H9 (cell line): ENCODE measurements at regions not wholly inside any gene's neighbourhood (a gene's known extent, or its start where the extent isn't known, plus 50 kb on each side); places are given as distances from the start of the nearest gene placed in this dataset.

ENCODE experiments used
- DNase-seq: peaks from one replicate; pipeline ENCODE4 v3.0.0-alpha.2; 2017
- H2AFZ ChIP-seq: one replicate; pipeline ENCODE4 v1.6.1; 2013; ENCODE audit warnings: mild to moderate bottlenecking, low read length, control low read depth, moderate library complexity
- H2AK5ac ChIP-seq: 2 replicates; pipeline ENCODE4 v1.6.1; 2013; ENCODE audit warnings: low read length, control low read depth, mixed read lengths; ENCODE audit not compliant: insufficient read length
- H2BK120ac ChIP-seq: one replicate; pipeline ENCODE4 v1.6.1; 2013; ENCODE audit warnings: low read depth, mild to moderate bottlenecking, low read length, control low read depth, inconsistent platforms; ENCODE audit not compliant: poor library complexity, severe bottlenecking
- H2BK12ac ChIP-seq: 2 replicates; pipeline ENCODE4 v1.6.1; 2013; ENCODE audit warnings: low read length, control low read depth, mixed read lengths, low read depth; ENCODE audit not compliant: insufficient read length
- H2BK15ac ChIP-seq: 2 replicates; pipeline ENCODE4 v1.6.1; 2013; ENCODE audit warnings: low read depth, low read length, control low read depth
- H2BK20ac ChIP-seq: one replicate; pipeline ENCODE4 v1.6.1; 2013; ENCODE audit warnings: low read depth, mild to moderate bottlenecking, low read length, control low read depth, inconsistent platforms; ENCODE audit not compliant: poor library complexity, severe bottlenecking
- H2BK5ac ChIP-seq: 2 replicates; pipeline ENCODE4 v1.6.1; 2013; ENCODE audit warnings: low read length, control low read depth, mixed read lengths; ENCODE audit not compliant: insufficient read length
- H3K14ac ChIP-seq: 2 replicates; pipeline ENCODE4 v1.6.1; 2013; ENCODE audit warnings: low read length, control low read depth; ENCODE audit not compliant: insufficient read depth
- H3K18ac ChIP-seq: 2 replicates; pipeline ENCODE4 v1.6.1; 2013; ENCODE audit warnings: low read depth, mild to moderate bottlenecking, mixed read lengths, low read length, control low read depth; ENCODE audit not compliant: insufficient read length
- H3K23ac ChIP-seq: 2 replicates; pipeline ENCODE4 v1.6.1; 2013; ENCODE audit warnings: low read length, control low read depth, mixed read lengths, low read depth; ENCODE audit not compliant: insufficient read length
- H3K23me2 ChIP-seq: 2 replicates; pipeline ENCODE4 v1.6.1; 2013; ENCODE audit warnings: low read depth, mild to moderate bottlenecking, mixed read lengths, low read length, control low read depth; ENCODE audit not compliant: insufficient read length, poor library complexity, severe bottlenecking
- H3K27ac ChIP-seq: 2 replicates; pipeline ENCODE4 v1.5.1; 2013; ENCODE audit warnings: low read length, control low read depth, mixed read lengths, low read depth; ENCODE audit not compliant: insufficient read length
- H3K27me3 ChIP-seq: 2 replicates; pipeline ENCODE4 v1.6.1; 2013; ENCODE audit warnings: low read length, control low read depth, inconsistent platforms; ENCODE audit not compliant: insufficient read depth
- H3K4ac ChIP-seq: 2 replicates; pipeline ENCODE4 v1.6.1; 2013; ENCODE audit warnings: low read depth, mild to moderate bottlenecking, control low read depth, inconsistent platforms, low read length, moderate library complexity
- H3K4me1 ChIP-seq: 2 replicates; pipeline ENCODE4 v1.6.1; 2013; ENCODE audit warnings: low read length, control low read depth, inconsistent platforms; ENCODE audit not compliant: insufficient read depth
- H3K4me2 ChIP-seq: 2 replicates; pipeline ENCODE4 v1.6.1; 2013; ENCODE audit warnings: low read length, control low read depth, mixed read lengths; ENCODE audit not compliant: insufficient read length, insufficient read depth
- H3K56ac ChIP-seq: 2 replicates; pipeline ENCODE4 v1.6.1; 2013; ENCODE audit warnings: low read depth, mild to moderate bottlenecking, mixed read lengths, low read length, control low read depth; ENCODE audit not compliant: insufficient read length
- H3K79me1 ChIP-seq: 2 replicates; pipeline ENCODE4 v1.6.1; 2013; ENCODE audit warnings: low read depth, mild to moderate bottlenecking, moderate library complexity, low read length, control low read depth, inconsistent platforms; ENCODE audit not compliant: insufficient read depth, poor library complexity, severe bottlenecking
- H3K79me2 ChIP-seq: 2 replicates; pipeline ENCODE4 v1.6.1; 2013; ENCODE audit warnings: low read length, control low read depth, inconsistent platforms; ENCODE audit not compliant: insufficient read depth
- H3K9ac ChIP-seq: 2 replicates; pipeline ENCODE4 v1.6.1; 2013; ENCODE audit warnings: low read length, control low read depth, mixed read lengths; ENCODE audit not compliant: insufficient read length; ENCODE audit errors: extremely low read depth
- H3K9me3 ChIP-seq: one replicate; pipeline ENCODE4 v1.6.1; 2013; ENCODE audit warnings: low read depth, low read length, inconsistent platforms; ENCODE audit not compliant: control insufficient read depth
- H3T11ph ChIP-seq: one replicate; pipeline ENCODE4 v1.6.1; 2013; ENCODE audit warnings: mild to moderate bottlenecking, low read length, control low read depth, inconsistent platforms
- H4K20me1 ChIP-seq: one replicate; pipeline ENCODE4 v1.6.1; 2013; ENCODE audit not compliant: control insufficient read depth, insufficient read length, insufficient read depth
- H4K5ac ChIP-seq: 2 replicates; pipeline ENCODE4 v1.6.1; 2013; ENCODE audit warnings: low read depth, mild to moderate bottlenecking, mixed read lengths, low read length, control low read depth; ENCODE audit not compliant: insufficient read length
- H4K8ac ChIP-seq: replicated peaks from 2 replicates; pipeline ENCODE4 v1.6.1; 2013; ENCODE audit warnings: low read length, control low read depth, mixed read lengths, low read depth; ENCODE audit not compliant: insufficient read length
- H4K91ac ChIP-seq: 2 replicates; pipeline ENCODE4 v1.6.1; 2013; ENCODE audit warnings: low read depth, mild to moderate bottlenecking, moderate library complexity, mixed read lengths, low read length, control low read depth; ENCODE audit not compliant: insufficient read length
- H3K27ac Mint-ChIP-seq, 3 experiments: 2 replicates in 2 of 3; 3 replicates in 1 of 3; pipeline ENCODE4 v1.8.0; 2020 to 2021; ENCODE audit warnings: mixed read lengths in 3 of 3, mild to moderate bottlenecking in 1 of 3, moderate library complexity in 1 of 3
- H3K27me3 Mint-ChIP-seq: 2 replicates; pipeline ENCODE4 v1.8.0; 2021; ENCODE audit warnings: low read depth, mild to moderate bottlenecking, moderate library complexity, mixed read lengths
- H3K36me3 Mint-ChIP-seq, 3 experiments: 2 replicates in 2 of 3; 3 replicates in 1 of 3; pipeline ENCODE4 v1.8.0; 2020 to 2021; ENCODE audit warnings: low read depth in 3 of 3, mixed read lengths in 3 of 3; ENCODE audit not compliant: insufficient read depth in 1 of 3
- H3K4me1 Mint-ChIP-seq, 2 experiments: 2 replicates each; pipeline ENCODE4 v1.8.0; 2020; ENCODE audit warnings: mixed read lengths in 2 of 2
- H3K4me3 Mint-ChIP-seq, 2 experiments: 2 replicates in 1 of 2; 3 replicates in 1 of 2; pipeline ENCODE4 v1.8.0; 2020 to 2021; ENCODE audit warnings: mild to moderate bottlenecking in 2 of 2, mixed read lengths in 2 of 2, moderate library complexity in 1 of 2
- H3K9me3 Mint-ChIP-seq, 2 experiments: 2 replicates in 1 of 2; 3 replicates in 1 of 2; pipeline ENCODE4 v1.8.0; 2020; ENCODE audit warnings: mild to moderate bottlenecking in 2 of 2, mixed read lengths in 2 of 2, moderate library complexity in 1 of 2
- WGBS: extraction: QIAGEN DNeasy Blood & Tissue Kit; methylation state at CpG from one replicate; pipeline ENCODE4 v1.1.7; 2013; ENCODE audit warnings: missing lambda C conversion rate, low lambda C conversion rate, mixed read lengths; ENCODE audit not compliant: insufficient read length; ENCODE audit errors: extremely low coverage; 5-methylcytosine and 5-hydroxymethylcytosine counted together
- TF ChIP-seq, protein P1 (sequence below): fragments of 200-600 bp; sonication (generic); conservative IDR thresholded peaks from 3 replicates; pipeline ENCODE4 v1.8.0; 2021; ENCODE audit warnings: antibody characterized with exemption, mild to moderate bottlenecking

DNA sequence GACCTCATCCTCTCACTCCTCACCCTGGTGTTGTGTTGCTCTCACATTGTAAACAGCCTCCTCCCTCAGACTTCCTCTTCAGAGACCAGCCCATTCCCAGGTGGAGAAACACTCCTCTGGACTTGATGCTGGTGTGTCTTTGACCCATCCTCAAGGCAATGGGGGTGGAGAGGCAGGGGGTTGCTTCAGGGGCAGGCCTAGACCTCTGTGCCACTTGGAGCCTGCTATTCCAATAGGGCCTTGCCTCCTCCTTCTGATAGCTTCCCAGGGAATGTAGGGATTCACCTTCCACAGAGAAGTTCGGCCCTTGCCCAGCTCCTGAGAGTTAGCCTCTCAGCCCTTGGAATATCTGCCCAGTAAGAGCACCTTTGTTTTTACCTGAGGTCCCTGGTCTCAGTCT is 606.6 kb upstream of the CADM1 start:
- no peaks in the 10 kb centered on the region for H3K9me3 ChIP-seq
- H4K20me1 ChIP-seq = no peaks in the 10 kb centered on the region
- no peak overlapping the region for H3K18ac ChIP-seq
- no peak overlapping the region for H3K14ac ChIP-seq
- H3K4me2 ChIP-seq = no peak overlapping the region
- Mint-ChIP-seq H3K9me3 (peaks cover 3% of the 10 kb centered on the region in 2 experiments; a peak in 3 of 5 replicates), H3K27me3 (peaks cover 91% of the 10 kb centered on the region), H3K36me3 (peaks cover 0 to 5% (median 2%) of the 10 kb centered on the region in 3 experiments; a peak in 3 of 7 replicates), H3K4me1 (peaks cover 14 to 18% of the 10 kb centered on the region in 2 experiments), H3K4me3 (no peak overlapping the region), H3K27ac (no peak overlapping the region)
- no peak overlapping the region for H2BK15ac ChIP-seq
- DNase-seq = peak; percentile 9
- no peak overlapping the region for H4K5ac ChIP-seq
- H3K9ac ChIP-seq = no peak overlapping the region
- peaks cover 49% of the 10 kb centered on the region; the same call in 1 of the 2 replicates for H3K27me3 ChIP-seq
- TF ChIP-seq, protein P1, sequence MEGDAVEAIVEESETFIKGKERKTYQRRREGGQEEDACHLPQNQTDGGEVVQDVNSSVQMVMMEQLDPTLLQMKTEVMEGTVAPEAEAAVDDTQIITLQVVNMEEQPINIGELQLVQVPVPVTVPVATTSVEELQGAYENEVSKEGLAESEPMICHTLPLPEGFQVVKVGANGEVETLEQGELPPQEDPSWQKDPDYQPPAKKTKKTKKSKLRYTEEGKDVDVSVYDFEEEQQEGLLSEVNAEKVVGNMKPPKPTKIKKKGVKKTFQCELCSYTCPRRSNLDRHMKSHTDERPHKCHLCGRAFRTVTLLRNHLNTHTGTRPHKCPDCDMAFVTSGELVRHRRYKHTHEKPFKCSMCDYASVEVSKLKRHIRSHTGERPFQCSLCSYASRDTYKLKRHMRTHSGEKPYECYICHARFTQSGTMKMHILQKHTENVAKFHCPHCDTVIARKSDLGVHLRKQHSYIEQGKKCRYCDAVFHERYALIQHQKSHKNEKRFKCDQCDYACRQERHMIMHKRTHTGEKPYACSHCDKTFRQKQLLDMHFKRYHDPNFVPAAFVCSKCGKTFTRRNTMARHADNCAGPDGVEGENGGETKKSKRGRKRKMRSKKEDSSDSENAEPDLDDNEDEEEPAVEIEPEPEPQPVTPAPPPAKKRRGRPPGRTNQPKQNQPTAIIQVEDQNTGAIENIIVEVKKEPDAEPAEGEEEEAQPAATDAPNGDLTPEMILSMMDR = no peak
- H2BK20ac ChIP-seq = no peak overlapping the region
- no peaks in the 10 kb centered on the region for H3K79me2 ChIP-seq
- H2BK12ac ChIP-seq = no peak overlapping the region
- H3K23ac ChIP-seq = no peak overlapping the region
- no peak overlapping the region for H2AFZ ChIP-seq
- no peak overlapping the region for H3T11ph ChIP-seq
- H4K8ac ChIP-seq = no peak overlapping the region
- no peak overlapping the region for H3K27ac ChIP-seq
- no peaks in the 10 kb centered on the region for H3K79me1 ChIP-seq
- no peak overlapping the region for H2BK5ac ChIP-seq
- no peaks in the 10 kb centered on the region for H3K23me2 ChIP-seq
- no peak overlapping the region for H3K4ac ChIP-seq
- no peak overlapping the region for H2BK120ac ChIP-seq
- WGBS = no CpG with 5 or more reads among the region's 1 CpG
- no peaks in the 10 kb centered on the region for H3K4me1 ChIP-seq
- H4K91ac ChIP-seq = no peak overlapping the region
- no peak overlapping the region for H2AK5ac ChIP-seq
- H3K56ac ChIP-seq = no peak overlapping the region
